ENCODE measurements at regions not wholly inside any gene's neighbourhood (a gene's known extent, or its start where the extent isn't known, plus 50 kb on each side); places are given as distances from the start of the nearest gene placed in this dataset.

DNA sequence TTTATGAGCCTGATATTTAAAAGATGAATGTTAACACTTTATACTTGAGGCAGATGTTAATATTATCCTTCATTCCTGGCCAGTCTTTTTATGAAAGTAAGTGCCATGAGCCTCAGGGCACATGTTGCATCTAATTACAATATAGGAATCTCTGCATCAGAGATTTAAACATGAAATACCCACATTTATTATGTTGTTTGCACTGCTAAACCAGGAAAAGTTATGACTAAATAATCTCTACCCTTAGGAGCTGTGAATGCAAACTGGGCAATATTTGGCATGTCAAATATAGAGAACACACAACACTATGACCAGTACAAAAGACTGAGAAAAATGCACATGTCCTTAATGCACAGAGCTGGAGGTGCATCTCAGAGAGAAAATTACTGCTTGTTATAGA, 526.1 kb upstream of the GRAMD2B start:
- H3K4me3 Mint-ChIP-seq (ENCODE audit: low read depth, unreplicated experiment) = no peak overlapping the region
- CTCF ChIA-PET = no interaction called here
- H3K27me3 Mint-ChIP-seq (ENCODE audit: unreplicated experiment) = no peaks in the 10 kb centered on the region
- peaks cover 3% of the 10 kb centered on the region for H3K9me3 Mint-ChIP-seq (ENCODE audit: low read depth, unreplicated experiment)
- H3K4me1 Mint-ChIP-seq (ENCODE audit: low read depth, unreplicated experiment) = no peaks in the 10 kb centered on the region
- no peak for DNase-seq
- BruUV-seq (replicated peaks) = no TSS peak
- H3K27ac Mint-ChIP-seq (ENCODE audit: unreplicated experiment) = no peak overlapping the region
- intact Hi-C loops (cut with micrococcal nuclease; ENCODE audit: unreplicated experiment) = no loop called here
- H3K36me3 Mint-ChIP-seq (ENCODE audit: insufficient read depth, unreplicated experiment) = no peaks in the 10 kb centered on the region
- TF ChIP-seq, protein P1, sequence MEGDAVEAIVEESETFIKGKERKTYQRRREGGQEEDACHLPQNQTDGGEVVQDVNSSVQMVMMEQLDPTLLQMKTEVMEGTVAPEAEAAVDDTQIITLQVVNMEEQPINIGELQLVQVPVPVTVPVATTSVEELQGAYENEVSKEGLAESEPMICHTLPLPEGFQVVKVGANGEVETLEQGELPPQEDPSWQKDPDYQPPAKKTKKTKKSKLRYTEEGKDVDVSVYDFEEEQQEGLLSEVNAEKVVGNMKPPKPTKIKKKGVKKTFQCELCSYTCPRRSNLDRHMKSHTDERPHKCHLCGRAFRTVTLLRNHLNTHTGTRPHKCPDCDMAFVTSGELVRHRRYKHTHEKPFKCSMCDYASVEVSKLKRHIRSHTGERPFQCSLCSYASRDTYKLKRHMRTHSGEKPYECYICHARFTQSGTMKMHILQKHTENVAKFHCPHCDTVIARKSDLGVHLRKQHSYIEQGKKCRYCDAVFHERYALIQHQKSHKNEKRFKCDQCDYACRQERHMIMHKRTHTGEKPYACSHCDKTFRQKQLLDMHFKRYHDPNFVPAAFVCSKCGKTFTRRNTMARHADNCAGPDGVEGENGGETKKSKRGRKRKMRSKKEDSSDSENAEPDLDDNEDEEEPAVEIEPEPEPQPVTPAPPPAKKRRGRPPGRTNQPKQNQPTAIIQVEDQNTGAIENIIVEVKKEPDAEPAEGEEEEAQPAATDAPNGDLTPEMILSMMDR (IDR thresholded peaks at IDR 0.05; ENCODE audit: unreplicated experiment) = no peak

DNA sequence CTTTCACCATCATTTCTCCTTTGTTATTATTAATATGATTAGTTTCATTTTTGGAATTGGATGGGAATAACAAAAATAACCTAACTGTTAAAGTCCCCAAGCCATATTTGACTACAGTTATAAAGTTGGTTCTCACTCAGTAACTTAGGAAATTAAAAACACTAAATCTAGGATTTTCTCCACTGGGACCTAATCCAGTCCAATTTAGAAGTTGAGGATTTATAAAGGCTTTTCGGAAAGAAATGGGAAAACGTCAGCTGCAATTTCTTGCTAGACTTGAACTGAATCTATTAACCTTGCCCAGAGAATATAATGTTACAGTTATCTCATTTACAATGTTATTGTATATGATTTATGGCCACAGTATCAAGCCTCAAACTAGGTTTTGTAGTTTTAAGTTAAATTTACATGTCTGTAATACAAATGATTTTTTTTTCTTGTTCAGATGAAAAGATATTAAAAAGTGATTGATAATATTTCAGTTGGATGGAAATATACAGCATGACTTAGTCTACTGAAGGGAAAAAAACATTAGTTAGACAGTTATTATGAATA, 524.3 kb upstream of the GRAMD2B start:
- H3K4me1 Mint-ChIP-seq (ENCODE audit: low read depth, unreplicated experiment) = no peaks in the 10 kb centered on the region
- CTCF ChIA-PET = no interaction called here
- no peaks in the 10 kb centered on the region for H3K27me3 Mint-ChIP-seq (ENCODE audit: unreplicated experiment)
- BruUV-seq (replicated peaks) = no TSS peak
- H3K9me3 Mint-ChIP-seq (ENCODE audit: low read depth, unreplicated experiment) = no peaks in the 10 kb centered on the region
- intact Hi-C loops (cut with micrococcal nuclease; ENCODE audit: unreplicated experiment) = no loop called here
- TF ChIP-seq, protein P1 (IDR thresholded peaks at IDR 0.05; ENCODE audit: unreplicated experiment) = no peak
- DNase-seq = no peak
- H3K36me3 Mint-ChIP-seq (ENCODE audit: insufficient read depth, unreplicated experiment) = no peaks in the 10 kb centered on the region
- no peak overlapping the region for H3K27ac Mint-ChIP-seq (ENCODE audit: unreplicated experiment)
- H3K4me3 Mint-ChIP-seq (ENCODE audit: low read depth, unreplicated experiment) = no peak overlapping the region

DNA sequence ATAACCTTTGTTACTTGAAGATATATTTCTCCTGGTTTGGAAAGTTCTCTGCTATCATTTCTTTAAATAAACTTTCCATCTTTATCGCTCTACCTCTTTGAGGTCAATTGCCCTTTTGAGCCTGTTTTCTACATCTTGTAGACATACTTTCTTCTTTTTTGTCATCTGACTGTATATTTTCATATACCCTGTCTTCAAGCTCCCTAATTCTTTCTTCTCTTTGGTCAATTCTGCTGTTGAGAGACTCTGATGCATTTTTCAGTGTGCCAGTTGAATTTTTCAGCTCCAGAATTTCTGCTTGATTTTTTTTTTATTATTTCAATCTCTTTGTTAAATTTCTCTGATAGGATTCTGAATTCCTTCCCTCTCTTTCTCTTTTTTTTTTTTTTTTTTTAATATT, 511.2 kb upstream of the GRAMD2B start:
- peaks cover 10% of the 10 kb centered on the region for H3K9me3 Mint-ChIP-seq (ENCODE audit: low read depth, unreplicated experiment)
- TF ChIP-seq, protein P1 (IDR thresholded peaks at IDR 0.05; ENCODE audit: unreplicated experiment) = no peak

DNA sequence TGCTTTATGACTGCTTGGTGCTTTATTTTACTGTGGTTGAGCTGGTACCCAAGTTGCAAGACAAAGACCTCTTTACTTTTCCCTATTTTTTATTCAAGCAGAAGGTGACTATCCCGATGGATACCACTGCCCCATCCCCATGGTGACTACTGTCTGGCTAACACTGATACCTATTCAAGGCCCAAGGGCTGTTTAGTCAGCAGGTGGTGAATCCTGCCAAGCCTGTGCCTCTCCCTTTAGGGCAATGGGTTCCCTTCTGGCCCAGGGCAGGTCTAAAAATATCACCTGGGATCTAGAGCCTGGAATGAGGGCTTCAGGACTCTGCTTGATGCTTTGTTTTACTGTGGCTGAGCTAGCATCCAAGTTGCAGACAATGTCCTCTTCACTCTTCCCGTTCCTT, 510.0 kb upstream of the GRAMD2B start:
- no TSS peak for BruUV-seq (replicated peaks)
- Mint-ChIP-seq H3K9me3 (ENCODE audit: low read depth, unreplicated experiment) (peaks cover 10% of the 10 kb centered on the region), H3K4me3 (ENCODE audit: low read depth, unreplicated experiment) (no peak overlapping the region), H3K27me3 (ENCODE audit: unreplicated experiment) (no peaks in the 10 kb centered on the region), H3K36me3 (ENCODE audit: insufficient read depth, unreplicated experiment) (no peaks in the 10 kb centered on the region), H3K27ac (ENCODE audit: unreplicated experiment) (no peak overlapping the region), H3K4me1 (ENCODE audit: low read depth, unreplicated experiment) (no peaks in the 10 kb centered on the region)
- intact Hi-C loops (cut with micrococcal nuclease; ENCODE audit: unreplicated experiment) = no loop called here
- TF ChIP-seq, protein P1 (IDR thresholded peaks at IDR 0.05; ENCODE audit: unreplicated experiment) = no peak
- CTCF ChIA-PET = no interaction called here
- no peak for DNase-seq

More for the DNA sequence above, 511.2 kb upstream of the GRAMD2B start:
- intact Hi-C loops (cut with micrococcal nuclease; ENCODE audit: unreplicated experiment) = no loop called here
- no peak overlapping the region for H3K4me3 Mint-ChIP-seq (ENCODE audit: low read depth, unreplicated experiment)
- no peak overlapping the region for H3K27ac Mint-ChIP-seq (ENCODE audit: unreplicated experiment)
- CTCF ChIA-PET = no interaction called here
- H3K4me1 Mint-ChIP-seq (ENCODE audit: low read depth, unreplicated experiment) = no peaks in the 10 kb centered on the region
- no peaks in the 10 kb centered on the region for H3K27me3 Mint-ChIP-seq (ENCODE audit: unreplicated experiment)
- H3K36me3 Mint-ChIP-seq (ENCODE audit: insufficient read depth, unreplicated experiment) = no peaks in the 10 kb centered on the region
- DNase-seq = no peak
- BruUV-seq (replicated peaks) = no TSS peak
